RPMI7951 (cell line): ENCODE measurements at regions not wholly inside any gene's neighbourhood (a gene's known extent, or its start where the extent isn't known, plus 50 kb on each side); places are given as distances from the start of the nearest gene placed in this dataset.

Experiments used
- DNase-seq: peaks from one replicate; pipeline ENCODE4 v3.0.0-alpha.2; 2012; ENCODE audit warnings: low read depth

- peak; percentile 15 for DNase-seq
These were observed 133.4 kb downstream of the JCAD start for GRCh38 chr10:29925771-29926692.

GRCh38 chr10:29924436-29924835, 134.9 kb downstream of the JCAD start:
- DNase-seq, result no peak

- no peak for DNase-seq
These were observed 135.9 kb downstream of the JCAD start for GRCh38 chr10:29923416-29923965.

- DNase-seq, result no peak
These were observed 136.5 kb downstream of the JCAD start for GRCh38 chr10:29922892-29923291.

GRCh38 chr10:29922226-29922625, 137.2 kb downstream of the JCAD start:
- DNase-seq, result no peak

GRCh38 chr10:29921071-29921446, 138.3 kb downstream of the JCAD start:
- DNase-seq, result peak; percentile 31

GRCh38 chr10:29920408-29921070, 138.8 kb downstream of the JCAD start:
- peak; percentile 50 for DNase-seq

- no peak for DNase-seq
These were observed 140.6 kb downstream of the JCAD start for GRCh38 chr10:29918623-29919400.

- DNase-seq, result peak; percentile 59
These were observed 142.1 kb downstream of the JCAD start for GRCh38 chr10:29917311-29917710.

- DNase-seq, result no peak
These were observed 142.7 kb downstream of the JCAD start for GRCh38 chr10:29916669-29917068.

- DNase-seq, result peak; percentile 49
These were observed 144.2 kb downstream of the JCAD start for GRCh38 chr10:29914986-29915785.

GRCh38 chr10:29908962-29909361, 150.4 kb downstream of the JCAD start:
- peak; percentile 20 for DNase-seq

GRCh38 chr10:29900865-29901264, 158.5 kb downstream of the JCAD start:
- DNase-seq, result no peak

GRCh38 chr10:29897999-29898716, 161.2 kb downstream of the JCAD start:
- no peak for DNase-seq

- no peak for DNase-seq
These were observed 162.0 kb downstream of the JCAD start for GRCh38 chr10:29897430-29897829.

GRCh38 chr10:29896053-29896452, 163.3 kb downstream of the JCAD start:
- DNase-seq, result no peak

- peak; percentile 95 for DNase-seq
These were observed 163.9 kb downstream of the JCAD start for GRCh38 chr10:29895456-29895855.

- DNase-seq, result no peak
These were observed 171.1 kb downstream of the JCAD start for GRCh38 chr10:29888321-29888720.

GRCh38 chr10:29886299-29886698, 173.1 kb downstream of the JCAD start:
- no peak for DNase-seq

- no peak for DNase-seq
These were observed 176.2 kb downstream of the JCAD start for GRCh38 chr10:29883231-29883630.

GRCh38 chr10:29882766-29883165, 176.6 kb downstream of the JCAD start:
- no peak for DNase-seq
